ENCODE measurements at regions not wholly inside any gene's neighbourhood (a gene's known extent, or its start where the extent isn't known, plus 50 kb on each side); places are given as distances from the start of the nearest gene placed in this dataset.
A peak's percentile ranks its signal among the peaks of the same experiment; 100 is the strongest.

DNA sequence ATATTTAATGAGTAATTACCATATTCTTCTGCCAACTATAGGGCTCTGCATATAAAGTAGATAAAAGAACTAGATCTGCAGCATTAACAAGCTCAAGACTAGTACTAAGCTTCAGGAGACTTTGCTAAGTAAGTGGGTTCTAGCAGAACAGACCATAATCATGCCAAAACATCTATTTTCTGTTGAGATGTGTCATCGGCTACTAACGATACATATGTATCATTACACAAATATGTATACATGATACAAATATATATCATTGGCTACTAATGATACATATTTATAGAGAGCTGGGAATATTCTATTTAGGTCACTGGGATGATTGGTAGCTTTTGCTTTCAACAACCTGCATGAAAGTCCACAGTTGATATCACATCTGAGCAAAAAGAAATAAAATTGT is 185.8 kb upstream of the DCBLD2 start:
- no peak for DNase-seq

DNA sequence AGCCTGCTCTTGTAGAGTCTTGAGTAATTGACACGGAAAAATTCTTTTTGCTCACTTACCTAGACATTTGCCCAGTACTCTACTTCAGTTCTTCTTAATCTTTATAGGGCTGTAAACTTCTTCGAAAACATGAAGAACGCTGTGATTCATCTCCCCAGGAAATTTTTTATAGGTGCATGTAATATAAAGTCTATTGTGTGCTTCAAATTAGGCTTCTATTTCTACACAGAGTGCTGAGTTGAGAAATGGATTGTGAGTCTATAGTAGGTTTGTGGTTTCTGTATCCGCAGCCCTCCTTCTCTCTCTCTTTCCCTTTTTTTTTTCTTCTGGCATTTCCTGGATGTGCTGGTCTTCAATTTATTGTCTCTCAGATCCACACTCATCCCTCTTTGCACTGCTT is 183.3 kb upstream of the DCBLD2 start:
- no peak for DNase-seq

DNA sequence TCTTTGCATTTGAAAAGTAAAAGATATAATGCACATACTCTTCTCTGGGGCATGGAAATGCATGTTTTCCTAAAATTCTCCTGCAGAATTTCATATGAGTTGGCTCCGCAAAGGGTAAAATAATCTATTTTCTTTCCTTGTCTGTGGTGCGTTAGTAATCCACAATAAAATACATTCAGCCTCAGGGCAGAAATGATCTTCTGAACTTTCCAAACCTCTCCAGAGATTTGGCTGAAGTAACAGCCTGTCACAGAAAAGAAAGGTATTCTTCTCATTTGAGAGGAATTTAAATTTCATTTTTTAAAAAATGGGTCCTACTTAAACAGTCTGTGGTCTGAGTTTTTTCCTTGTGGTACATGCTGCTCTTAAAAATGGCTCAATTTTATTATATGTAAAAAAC is 182.7 kb upstream of the DCBLD2 start:
- DNase-seq: no peak

DNA sequence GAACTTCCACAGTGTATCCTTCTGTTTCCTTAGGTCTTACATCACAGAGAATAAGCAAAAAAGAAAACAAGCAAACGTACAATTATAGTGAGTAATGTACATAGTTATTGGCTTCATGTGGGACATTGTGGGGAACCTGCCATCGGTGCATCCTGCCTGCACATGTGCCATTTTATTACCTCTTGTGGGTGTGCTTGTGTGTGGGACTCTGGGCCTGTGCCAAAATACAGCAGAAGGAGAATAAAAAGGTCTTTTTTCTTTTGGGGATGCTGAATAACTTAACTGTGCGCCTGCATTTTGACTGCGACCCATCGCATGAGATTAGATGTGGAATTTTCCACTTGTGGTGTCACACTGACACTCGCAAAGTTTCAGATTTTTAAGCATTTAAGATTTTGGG is 169.6 kb upstream of the DCBLD2 start:
- DNase-seq: no peak

DNA sequence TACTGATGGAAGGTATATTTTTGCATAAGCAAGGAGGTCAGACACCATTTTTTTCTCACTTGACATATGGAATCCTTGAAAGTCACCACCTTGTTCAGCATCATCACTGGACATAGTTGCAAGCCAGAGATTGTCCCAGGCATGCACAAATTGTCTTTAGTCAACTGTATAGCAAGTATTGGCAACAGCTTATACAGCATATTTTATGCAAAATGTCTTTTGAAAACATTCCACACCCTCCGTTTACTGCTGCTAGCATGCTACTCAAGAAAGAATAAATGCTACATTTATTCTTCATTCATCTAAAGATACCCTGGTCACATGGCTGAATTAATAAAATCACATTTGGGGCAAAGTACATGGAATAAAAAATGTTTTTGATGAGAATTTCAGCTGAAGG is 168.5 kb upstream of the DCBLD2 start:
- DNase-seq: no peak

DNA sequence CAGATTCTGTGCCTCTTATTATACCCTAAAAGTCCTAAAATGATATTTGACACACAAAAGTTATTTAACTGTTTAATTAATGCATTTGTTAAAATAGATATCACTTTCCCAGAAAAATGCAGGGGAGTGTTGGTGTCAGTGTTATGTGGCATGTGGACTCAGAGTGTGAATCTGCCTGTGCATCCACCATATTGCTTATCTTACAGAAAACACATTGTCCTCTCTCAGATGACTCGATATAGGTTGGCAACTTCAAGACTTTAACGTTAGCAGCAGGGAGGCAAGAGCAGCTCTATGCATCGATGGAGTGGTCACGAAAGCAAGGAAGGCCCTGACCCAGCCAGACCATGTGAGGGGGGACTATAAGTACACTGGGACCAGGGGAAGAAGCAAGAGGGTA is 165.4 kb upstream of the DCBLD2 start:
- DNase-seq: no peak

DNA sequence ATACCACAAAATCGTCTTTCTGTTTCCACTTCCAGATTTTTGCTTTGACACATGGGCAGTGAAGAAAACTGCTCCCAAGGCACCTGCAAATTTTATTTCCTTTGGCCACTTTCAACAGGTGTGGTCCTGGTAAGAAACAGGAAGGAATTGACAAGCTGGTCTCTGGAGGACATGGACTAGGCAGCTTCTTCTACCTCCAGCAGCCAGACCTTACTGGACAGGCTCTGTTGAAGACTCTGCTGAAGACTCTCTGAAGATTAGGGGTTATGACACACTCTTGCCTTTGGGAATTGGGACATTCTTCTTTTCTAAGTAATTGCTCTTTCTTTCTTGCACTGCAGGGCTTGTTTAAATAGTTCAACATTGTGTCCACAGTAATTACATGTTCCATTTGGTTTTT is 147.7 kb upstream of the DCBLD2 start:
- no peak for DNase-seq

DNA sequence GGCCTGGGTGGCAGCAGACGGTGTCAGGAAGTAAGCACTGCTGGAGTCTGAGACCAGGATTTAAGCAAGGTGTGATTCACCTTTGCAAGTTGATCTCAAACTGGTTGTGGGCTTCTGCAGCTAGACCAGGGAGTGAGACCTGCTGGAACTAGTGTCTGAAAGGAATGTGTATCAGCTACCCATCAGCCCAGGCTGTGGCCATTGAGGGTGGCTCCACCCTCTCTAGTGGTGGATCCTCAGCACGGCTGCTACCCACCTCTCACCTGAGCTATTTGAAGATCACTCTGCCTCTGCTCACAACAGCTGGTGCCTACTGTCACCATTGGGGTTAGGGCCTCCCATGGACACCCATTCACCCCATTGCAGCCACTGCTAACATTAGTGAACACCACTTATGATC is 140.3 kb upstream of the DCBLD2 start:
- DNase-seq: no peak

DNA sequence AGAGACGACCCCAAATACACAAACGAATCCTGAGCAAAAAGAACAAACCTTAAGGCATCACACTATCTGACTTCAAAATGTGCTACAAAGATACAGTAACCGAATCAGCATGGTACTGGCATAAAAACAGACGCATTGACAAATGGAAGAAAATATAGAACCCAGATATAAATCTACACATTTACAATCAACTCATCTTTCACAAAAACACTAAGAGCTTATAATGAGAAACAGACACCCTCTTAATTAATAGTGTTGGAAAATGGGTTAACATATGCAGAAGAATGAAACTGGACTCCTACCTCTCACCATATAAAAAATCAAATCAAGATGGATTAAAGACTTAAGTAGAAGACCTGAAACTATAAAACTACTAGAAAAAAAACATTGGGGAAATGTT is 130.3 kb upstream of the DCBLD2 start:
- DNase-seq: no peak

DNA sequence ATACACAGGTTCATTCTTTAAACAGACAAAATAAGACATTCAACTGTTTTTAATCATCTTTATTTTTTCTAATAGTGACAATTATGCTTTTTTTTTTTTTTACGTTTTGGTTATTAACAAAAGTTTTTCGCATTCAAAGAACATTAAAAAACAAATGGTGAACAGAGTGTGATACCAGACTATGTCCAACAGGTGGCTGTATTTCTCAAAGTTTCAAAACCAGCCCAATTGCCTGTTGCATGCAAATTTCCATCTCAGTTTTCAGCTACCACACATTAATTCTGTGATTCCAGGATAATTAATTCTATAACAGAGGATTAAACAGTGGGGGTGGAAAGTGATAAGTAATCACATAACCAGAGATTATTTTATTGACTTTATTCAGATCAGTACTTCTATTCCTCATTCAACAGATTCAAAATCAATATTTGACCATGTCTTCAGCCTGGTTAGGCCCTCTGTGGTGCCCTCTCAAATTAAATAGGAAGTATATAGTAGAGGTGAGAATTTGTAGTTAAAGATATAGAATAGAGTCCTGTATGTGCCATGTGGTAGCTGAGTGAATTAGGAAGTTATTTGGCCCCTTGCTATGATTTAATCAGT is 122.2 kb upstream of the DCBLD2 start:
- DNase-seq: peak; percentile 45

DNA sequence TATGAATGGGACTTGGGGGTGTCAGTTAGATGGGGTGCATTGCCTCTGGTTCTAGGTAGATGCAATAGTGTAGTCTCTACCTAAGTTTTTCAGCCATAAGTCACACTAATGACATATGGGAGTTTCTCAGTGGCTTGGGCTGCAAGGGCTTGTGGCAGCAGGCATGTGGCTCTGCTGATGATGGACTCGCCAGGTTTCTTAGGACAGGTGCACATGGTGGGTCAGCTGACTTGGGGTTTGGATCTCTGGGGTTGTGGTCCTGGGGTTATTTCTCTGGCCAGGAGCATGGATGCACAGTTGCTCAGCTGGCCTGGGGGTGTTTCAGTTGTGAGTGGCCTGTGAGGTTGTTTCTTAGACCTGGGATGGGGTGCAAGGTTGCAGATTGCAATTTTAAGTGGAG is 120.0 kb upstream of the DCBLD2 start:
- DNase-seq: no peak

DNA sequence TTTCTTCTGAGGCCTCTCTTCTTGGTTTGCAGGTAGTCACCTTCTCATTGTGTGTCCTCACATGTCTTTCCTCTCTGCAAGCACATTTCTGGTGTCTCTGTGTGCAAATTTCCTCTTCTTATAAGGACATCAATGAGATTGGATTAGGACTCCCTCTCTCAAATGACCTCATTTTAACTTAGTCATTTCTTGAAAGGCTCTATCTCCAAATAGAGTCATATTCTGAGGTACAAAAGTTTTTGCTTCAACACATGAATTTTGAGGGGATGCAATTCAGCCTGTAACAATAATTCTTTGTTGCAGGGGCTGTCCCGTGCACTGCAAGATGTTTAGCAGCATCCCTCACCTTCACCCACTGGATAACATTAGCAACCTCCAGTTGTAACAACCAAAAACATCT is 115.0 kb upstream of the DCBLD2 start:
- DNase-seq: no peak

DNA sequence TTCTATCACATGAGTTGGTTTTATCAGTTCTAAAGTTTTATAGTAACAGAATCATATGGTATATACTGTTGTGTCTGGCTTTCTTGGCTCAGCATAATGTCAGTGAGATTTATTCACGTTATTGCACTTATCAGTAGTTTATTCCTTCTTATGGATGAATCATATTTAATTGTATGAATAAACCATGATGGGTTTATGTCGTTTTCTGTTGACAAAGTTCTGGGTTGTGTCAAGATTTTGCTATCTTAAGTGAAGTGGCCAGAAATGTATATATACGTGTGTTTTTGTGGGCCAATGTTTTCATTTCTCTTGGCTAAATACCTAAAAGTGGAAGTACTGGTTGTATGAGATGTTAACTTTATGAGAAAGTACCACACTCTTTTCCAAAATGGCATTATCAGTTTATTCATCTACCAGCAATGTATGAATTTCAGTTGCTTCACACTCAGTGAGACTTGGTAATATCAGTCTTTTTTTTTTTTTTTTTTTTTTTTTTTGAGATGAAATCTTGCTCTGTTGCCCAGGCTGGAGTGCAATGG is 112.4 kb upstream of the DCBLD2 start:
- no peak for DNase-seq

DNA sequence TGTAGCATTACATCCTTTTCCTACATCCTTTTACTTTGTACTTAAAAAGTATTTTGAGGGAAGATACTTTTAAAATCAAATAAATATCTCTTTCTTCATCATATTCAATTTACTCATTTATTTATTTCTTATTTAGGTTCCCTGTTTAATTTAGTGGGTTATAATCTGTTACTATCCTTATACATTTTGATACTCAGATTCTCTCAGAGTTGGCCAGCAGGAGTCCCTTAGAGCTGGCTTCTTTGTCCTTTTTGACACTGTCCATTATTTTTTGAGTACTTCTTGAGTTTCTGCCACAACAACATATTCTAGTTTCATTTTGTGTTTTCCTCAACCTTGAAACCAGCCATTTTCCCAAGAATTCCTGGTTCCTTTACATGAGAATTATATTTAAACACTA is 111.6 kb upstream of the DCBLD2 start:
- DNase-seq: no peak

DNA sequence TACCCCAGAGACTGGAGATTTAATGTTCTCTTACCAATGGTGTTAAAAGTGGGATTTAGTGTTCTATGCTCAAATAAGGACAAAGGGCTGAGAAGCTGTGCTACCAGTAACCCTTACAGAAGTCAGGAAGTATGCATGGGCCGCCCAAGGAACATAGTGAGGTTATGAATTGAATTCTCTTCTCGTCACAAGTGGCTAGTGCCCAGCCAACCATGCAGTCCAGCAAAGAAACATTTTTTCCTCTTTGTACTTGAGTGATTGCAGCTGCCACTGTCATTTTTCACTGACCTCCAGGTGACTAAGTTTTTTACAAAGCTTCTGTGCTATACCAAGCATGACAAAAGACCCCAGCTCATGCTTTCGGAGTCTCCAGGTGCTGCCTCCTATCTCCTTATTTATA is 110.6 kb upstream of the DCBLD2 start:
- DNase-seq: peak; percentile 35

DNA sequence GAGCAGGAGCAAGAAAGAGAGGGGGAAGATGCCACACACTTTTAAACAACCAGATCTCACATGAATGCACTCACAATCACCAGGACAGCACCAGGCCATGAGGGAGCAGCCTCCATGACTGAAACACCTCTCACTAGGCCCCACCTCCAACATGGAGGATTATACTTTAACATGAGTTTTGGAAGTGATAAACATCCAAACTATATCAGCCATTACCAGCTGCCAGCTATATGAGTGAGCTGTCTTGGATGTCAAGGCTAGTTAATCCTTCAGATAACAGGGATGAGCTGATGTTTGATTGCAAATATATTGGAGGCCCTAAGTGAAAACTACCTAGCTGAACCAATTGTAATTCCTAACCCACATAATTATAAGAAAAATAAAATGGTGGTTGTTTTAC is 108.4 kb upstream of the DCBLD2 start:
- no peak for DNase-seq

DNA sequence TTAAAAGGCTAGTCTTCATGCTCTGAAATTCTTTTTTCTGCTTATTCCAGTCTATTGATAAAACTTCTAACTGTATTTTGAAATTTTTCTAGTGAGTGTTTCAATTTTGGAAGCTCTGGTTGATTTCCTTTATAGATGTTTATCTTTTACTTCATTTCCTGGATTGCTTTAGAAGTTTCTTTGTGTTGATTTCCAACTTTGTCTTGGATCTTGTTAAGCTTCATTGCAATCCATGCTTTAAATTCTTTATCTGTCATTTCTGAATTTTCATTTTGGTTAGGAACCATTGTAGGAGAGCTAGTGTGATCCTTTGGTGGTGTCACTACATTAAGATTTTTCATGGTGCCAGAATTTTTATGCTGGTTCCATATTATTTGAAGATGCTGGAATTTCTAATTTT is 105.2 kb upstream of the DCBLD2 start:
- DNase-seq: no peak

DNA sequence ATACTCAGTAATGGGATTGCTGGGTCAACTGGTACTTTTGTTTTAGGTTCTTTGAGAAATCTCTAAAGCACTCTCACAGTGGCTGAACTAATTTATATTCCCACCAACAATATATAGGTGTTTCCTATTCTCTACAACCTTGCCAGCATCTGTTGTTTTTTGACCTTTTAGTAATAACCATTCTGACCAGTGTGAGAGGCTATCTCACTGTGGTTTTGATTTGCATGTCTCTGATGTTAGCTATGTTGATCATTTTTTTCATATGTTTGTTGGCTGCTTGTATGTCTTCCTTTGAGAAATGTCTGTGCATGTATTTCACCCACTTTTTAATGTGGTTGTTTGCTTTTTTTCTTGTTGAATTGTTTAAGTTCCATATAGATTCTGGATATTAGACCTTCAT is 98.2 kb upstream of the DCBLD2 start:
- DNase-seq: no peak

DNA sequence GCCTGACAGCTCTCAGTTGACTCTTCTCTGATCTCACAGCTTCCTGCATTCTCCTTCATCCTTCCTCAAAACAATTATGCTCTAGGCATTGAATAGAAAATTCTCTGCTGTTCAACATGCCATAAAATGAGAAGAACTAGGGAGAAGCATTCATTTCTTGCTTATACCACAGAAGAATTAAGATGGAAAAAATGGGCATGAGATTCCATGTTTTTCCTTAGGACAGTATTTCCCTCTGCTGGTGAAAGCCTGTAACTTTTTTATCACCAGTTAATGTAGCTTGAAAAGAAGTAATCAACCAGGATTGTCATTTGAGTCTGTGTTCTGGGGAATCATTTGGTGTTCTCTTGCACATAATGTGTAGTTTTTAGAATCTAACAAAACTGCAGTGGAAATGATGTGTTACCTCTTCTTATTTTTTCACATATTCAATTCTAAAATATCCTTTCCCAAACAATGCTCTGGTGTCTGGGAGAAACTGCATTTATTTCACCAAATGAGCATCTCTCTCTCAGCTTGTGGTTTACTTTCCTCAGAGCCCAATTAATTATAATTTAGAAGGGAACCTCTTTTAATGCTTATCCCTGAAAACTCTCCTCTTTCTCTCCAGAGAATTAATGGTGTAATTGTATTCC is 92.8 kb upstream of the DCBLD2 start:
- DNase-seq: peak; percentile 66

DNA sequence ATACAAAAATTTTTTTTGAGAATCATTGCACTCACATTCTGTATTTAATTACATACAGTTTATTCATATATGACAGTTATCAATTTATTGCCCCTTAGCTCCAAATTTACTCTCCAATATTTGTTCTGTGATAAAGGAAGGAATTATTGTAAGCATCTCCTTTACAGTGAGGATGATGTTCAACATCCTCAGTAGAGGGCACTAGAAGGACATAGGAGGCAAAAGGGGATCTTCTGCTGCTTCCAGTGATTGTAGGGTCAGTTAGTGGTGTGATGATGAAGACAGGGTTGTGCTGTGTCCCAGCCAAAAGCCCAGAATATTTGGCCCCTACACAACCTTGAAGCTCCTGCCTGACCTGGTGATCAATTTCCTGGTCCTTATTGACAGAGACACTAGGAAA is 89.9 kb upstream of the DCBLD2 start:
- no peak for DNase-seq

DNA sequence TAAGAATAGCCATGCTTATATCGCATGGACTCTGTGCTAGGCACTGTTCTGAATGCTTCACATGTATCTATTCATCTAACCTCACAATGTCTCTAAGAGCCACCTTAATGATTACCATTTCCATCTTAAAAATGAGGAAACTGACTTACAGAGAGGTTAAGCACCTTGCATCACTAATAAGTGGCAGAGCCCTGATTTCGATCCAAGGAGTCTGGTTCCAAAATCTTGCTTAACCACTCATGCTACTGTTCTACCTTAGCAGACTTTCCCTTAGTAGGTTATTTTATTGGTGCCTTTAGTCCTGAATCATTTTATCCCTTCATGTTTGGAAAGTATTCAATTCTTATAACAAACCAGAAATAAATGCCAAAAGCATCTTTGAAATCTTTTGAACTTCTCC is 89.2 kb upstream of the DCBLD2 start:
- DNase-seq: no peak

DNA sequence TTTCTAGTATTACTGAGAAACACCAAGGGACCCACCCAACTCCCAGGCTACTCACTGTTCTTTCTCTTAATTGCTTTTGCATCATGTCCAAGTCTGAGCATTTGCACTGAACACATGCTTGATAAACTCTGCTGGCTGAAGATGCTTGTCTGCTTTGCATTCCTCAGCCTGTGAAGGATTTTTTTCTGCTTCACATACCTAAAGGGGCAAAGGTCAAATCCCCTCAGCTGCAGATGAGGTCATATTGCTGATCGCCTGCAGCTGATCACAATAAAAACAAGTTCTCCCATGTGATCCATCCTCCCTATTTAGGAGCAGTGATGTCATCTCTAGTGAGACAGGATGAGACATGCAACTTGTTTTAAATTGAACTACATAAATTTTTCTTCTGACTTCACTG is 84.6 kb upstream of the DCBLD2 start:
- peak; percentile 50 for DNase-seq

DNA sequence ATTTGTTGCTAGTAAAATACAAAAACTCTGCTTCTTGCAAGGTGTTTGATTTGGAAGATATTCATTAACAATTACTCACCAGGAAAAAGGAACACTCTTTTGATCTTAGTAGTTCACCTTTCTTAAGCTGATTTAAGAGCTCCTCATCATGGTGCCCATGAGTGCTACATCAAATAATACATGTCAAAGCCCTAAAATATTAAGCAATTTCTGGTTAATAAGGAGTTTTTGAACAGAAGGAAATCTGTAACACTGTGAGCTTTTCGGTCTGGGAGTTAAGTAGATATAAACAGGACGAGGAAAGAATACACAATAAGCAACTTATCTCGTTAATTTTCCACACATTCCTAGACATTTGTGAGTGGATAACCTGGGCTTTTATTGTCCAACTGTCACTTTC is 83.9 kb upstream of the DCBLD2 start:
- no peak for DNase-seq

DNA sequence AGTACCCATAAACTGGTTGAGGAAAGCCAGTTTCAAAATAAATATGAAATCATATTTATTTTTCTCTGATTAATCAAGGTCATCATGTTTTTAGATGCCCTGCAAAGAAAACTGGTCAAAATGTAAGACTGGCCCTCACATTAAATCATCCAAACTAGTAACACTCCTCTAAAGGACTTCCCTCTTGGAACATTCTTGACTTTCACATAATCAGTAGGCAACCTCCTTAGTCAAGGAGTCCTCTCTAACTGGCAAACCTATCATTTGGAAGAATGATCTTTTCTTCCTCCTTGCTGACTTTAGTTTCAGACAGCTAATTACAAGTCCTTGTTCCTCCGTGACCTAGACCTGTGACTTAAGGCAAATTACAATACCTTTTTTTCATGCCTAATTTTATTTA is 82.5 kb upstream of the DCBLD2 start:
- DNase-seq: no peak

DNA sequence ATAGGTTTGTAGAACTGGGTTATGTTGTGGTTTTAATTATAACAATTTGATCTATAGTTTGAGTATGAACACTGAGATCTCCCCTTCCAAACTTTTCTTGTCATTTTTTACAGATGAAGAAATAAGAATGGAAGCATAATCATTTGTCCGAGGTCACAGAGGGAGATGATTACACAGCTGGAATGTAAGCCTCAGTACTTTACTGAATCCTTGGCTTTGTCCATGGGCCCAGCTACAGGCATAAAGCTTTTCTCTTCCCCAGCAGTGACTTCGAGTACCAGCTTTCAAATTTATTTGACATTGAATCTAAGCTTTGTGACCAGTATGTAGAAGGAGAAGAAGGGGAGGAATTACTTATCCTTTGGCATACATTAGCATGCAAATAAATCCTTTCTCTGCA is 80.9 kb upstream of the DCBLD2 start:
- no peak for DNase-seq
